HepG2 (cell line): ENCODE measurements at regions not wholly inside any gene's neighbourhood (a gene's known extent, or its start where the extent isn't known, plus 50 kb on each side); places are given as distances from the start of the nearest gene placed in this dataset.

Experiments used
- BHLHE40 ChIP-seq: IDR thresholded peaks from 2 replicates; pipeline ENCODE4 v1.6.1; 2011; ENCODE audit warnings: low read length, improper control_type of control experiment
- EHMT2 ChIP-seq: fragments of 200-600 bp; sonication (generic); IDR thresholded peaks from 2 replicates; pipeline ENCODE4 v1.7.0; 2017; ENCODE audit warnings: antibody characterized with exemption, low read depth, low read length, borderline replicate concordance
- FOXK1 ChIP-seq: sonication (generic); formaldehyde crosslinking; IDR thresholded peaks from 2 replicates; pipeline ENCODE4 v1.4.0; 2020; ENCODE audit warnings: low read depth, missing genetic modification reagents, borderline replicate concordance
- KAT2B ChIP-seq: fragments of 150-350 bp; IDR thresholded peaks from 2 replicates; pipeline ENCODE4 v1.6.1; 2014; ENCODE audit warnings: low read depth, low read length, borderline replicate concordance
- KLF11 ChIP-seq: IDR thresholded peaks from 2 replicates; pipeline ENCODE4 v1.6.1; 2016; ENCODE audit warnings: missing compliant biosample characterization
- NFKB2 ChIP-seq: sonication (generic); formaldehyde crosslinking; IDR thresholded peaks from 2 replicates; pipeline ENCODE4 v1.4.0; 2020; ENCODE audit warnings: missing genetic modification reagents, borderline replicate concordance
- RCOR2 ChIP-seq: IDR thresholded peaks from 2 replicates; pipeline ENCODE4 v1.6.1; 2016; ENCODE audit warnings: missing biosample characterization, missing genetic modification reagents
- SP140L ChIP-seq: sonication (generic); formaldehyde crosslinking; IDR thresholded peaks from 2 replicates; pipeline ENCODE4 v1.4.0; 2020; ENCODE audit warnings: missing genetic modification reagents, borderline replicate concordance
- SP2 ChIP-seq: sonication (generic); formaldehyde crosslinking; IDR thresholded peaks from 2 replicates; pipeline ENCODE4 v1.5.1; 2020; ENCODE audit warnings: mild to moderate bottlenecking, missing genetic modification reagents
- WIZ ChIP-seq: sonication (generic); formaldehyde crosslinking; IDR thresholded peaks from 2 replicates; pipeline ENCODE4 v1.5.1; 2020; ENCODE audit warnings: mild to moderate bottlenecking, missing genetic modification reagents
- ZNF225 ChIP-seq: sonication (generic); formaldehyde crosslinking; IDR thresholded peaks from 2 replicates; pipeline ENCODE4 v1.4.0; 2020; ENCODE audit warnings: mild to moderate bottlenecking, missing genetic modification reagents
- ZNF331 ChIP-seq: sonication (generic); formaldehyde crosslinking; IDR thresholded peaks from 2 replicates; pipeline ENCODE4 v1.4.0; 2020; ENCODE audit warnings: missing genetic modification reagents
- ZNF383 ChIP-seq: sonication (generic); formaldehyde crosslinking; IDR thresholded peaks from 2 replicates; pipeline ENCODE4 v1.4.0; 2020; ENCODE audit warnings: missing genetic modification reagents, mild to moderate bottlenecking, borderline replicate concordance
- ZNF577 ChIP-seq: sonication (generic); formaldehyde crosslinking; IDR thresholded peaks from 2 replicates; pipeline ENCODE4 v1.4.0; 2020; ENCODE audit warnings: mild to moderate bottlenecking, low read depth, missing genetic modification reagents, borderline replicate concordance
- ZNF605 ChIP-seq: sonication (generic); formaldehyde crosslinking; IDR thresholded peaks from 2 replicates; pipeline ENCODE4 v1.8.0; 2022; ENCODE audit warnings: mild to moderate bottlenecking, missing genetic modification reagents
- ZNF713 ChIP-seq: sonication (generic); formaldehyde crosslinking; IDR thresholded peaks from 2 replicates; pipeline ENCODE4 v1.4.0; 2020; ENCODE audit warnings: mild to moderate bottlenecking, missing genetic modification reagents
- TF ChIP-seq, protein P1 (sequence below): sonication (generic); formaldehyde crosslinking; IDR thresholded peaks from 2 replicates; pipeline ENCODE4 v1.5.1; 2020; ENCODE audit warnings: mild to moderate bottlenecking, moderate library complexity, missing genetic modification reagents
- TF ChIP-seq, protein P2 (sequence below): IDR thresholded peaks from 2 replicates; pipeline ENCODE4 v1.6.1; 2016; ENCODE audit warnings: low read depth, missing genetic modification reagents, missing compliant biosample characterization

DNA sequence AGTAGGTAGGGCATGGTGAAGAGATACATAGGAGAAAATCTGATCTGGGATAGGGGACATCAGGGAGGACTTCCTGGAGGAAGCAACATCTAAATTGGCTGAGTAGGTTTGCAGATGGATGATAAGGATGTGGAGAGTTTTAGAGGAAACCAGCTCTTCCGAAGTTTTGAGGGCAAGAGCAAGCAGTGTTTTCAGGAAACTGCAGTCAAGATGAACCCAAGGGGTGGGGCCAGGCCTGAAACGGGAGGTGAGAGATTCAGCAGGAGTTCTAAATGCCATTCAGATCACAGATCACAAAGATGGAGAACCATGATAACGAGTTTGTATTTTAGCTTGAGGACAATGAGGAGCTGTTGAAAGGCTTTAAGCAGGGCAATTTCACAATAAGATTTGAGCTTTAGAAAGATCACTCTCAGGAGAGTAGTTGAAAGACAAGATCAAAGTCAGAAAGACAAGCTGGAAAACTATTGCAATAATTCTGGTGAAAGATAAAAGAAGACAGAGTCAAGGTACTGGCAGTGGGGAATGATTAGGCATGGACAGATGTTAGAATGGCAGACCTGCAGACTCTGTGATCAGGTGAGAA lies 70.1 kb upstream of the PLXNC1 start (continued):
- TF ChIP-seq SP140L (CRISPR knock-in tag), result no peak
- TF ChIP-seq NFKB2 (CRISPR knock-in tag), result no peak
- no peak for TF ChIP-seq KAT2B
- no peak for TF ChIP-seq ZNF605 (CRISPR knock-in tag)
- peak; percentile 67 for TF ChIP-seq RCOR2 (CRISPR knock-in tag)
- no peak; the same call in 1 of the 2 replicates for TF ChIP-seq EHMT2
- TF ChIP-seq, protein P1, sequence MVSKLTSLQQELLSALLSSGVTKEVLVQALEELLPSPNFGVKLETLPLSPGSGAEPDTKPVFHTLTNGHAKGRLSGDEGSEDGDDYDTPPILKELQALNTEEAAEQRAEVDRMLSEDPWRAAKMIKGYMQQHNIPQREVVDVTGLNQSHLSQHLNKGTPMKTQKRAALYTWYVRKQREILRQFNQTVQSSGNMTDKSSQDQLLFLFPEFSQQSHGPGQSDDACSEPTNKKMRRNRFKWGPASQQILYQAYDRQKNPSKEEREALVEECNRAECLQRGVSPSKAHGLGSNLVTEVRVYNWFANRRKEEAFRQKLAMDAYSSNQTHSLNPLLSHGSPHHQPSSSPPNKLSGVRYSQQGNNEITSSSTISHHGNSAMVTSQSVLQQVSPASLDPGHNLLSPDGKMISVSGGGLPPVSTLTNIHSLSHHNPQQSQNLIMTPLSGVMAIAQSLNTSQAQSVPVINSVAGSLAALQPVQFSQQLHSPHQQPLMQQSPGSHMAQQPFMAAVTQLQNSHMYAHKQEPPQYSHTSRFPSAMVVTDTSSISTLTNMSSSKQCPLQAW (CRISPR knock-in tag), result no peak
- TF ChIP-seq ZNF577, result no peak
- no peak for TF ChIP-seq SP2 (CRISPR knock-in tag)
- TF ChIP-seq, protein P2, sequence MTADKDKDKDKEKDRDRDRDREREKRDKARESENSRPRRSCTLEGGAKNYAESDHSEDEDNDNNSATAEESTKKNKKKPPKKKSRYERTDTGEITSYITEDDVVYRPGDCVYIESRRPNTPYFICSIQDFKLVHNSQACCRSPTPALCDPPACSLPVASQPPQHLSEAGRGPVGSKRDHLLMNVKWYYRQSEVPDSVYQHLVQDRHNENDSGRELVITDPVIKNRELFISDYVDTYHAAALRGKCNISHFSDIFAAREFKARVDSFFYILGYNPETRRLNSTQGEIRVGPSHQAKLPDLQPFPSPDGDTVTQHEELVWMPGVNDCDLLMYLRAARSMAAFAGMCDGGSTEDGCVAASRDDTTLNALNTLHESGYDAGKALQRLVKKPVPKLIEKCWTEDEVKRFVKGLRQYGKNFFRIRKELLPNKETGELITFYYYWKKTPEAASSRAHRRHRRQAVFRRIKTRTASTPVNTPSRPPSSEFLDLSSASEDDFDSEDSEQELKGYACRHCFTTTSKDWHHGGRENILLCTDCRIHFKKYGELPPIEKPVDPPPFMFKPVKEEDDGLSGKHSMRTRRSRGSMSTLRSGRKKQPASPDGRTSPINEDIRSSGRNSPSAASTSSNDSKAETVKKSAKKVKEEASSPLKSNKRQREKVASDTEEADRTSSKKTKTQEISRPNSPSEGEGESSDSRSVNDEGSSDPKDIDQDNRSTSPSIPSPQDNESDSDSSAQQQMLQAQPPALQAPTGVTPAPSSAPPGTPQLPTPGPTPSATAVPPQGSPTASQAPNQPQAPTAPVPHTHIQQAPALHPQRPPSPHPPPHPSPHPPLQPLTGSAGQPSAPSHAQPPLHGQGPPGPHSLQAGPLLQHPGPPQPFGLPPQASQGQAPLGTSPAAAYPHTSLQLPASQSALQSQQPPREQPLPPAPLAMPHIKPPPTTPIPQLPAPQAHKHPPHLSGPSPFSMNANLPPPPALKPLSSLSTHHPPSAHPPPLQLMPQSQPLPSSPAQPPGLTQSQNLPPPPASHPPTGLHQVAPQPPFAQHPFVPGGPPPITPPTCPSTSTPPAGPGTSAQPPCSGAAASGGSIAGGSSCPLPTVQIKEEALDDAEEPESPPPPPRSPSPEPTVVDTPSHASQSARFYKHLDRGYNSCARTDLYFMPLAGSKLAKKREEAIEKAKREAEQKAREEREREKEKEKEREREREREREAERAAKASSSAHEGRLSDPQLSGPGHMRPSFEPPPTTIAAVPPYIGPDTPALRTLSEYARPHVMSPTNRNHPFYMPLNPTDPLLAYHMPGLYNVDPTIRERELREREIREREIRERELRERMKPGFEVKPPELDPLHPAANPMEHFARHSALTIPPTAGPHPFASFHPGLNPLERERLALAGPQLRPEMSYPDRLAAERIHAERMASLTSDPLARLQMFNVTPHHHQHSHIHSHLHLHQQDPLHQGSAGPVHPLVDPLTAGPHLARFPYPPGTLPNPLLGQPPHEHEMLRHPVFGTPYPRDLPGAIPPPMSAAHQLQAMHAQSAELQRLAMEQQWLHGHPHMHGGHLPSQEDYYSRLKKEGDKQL (CRISPR knock-in tag), result peak; percentile 20; the same call in 1 of the 2 replicates
- TF ChIP-seq WIZ (CRISPR knock-in tag), result no peak
- no peak for TF ChIP-seq ZNF331 (CRISPR knock-in tag)
- no peak for TF ChIP-seq ZNF383 (CRISPR knock-in tag)
- no peak for TF ChIP-seq KLF11 (CRISPR knock-in tag)
- no peak for TF ChIP-seq FOXK1
- no peak for TF ChIP-seq ZNF713 (CRISPR knock-in tag)
- no peak for TF ChIP-seq ZNF225
- no peak for TF ChIP-seq BHLHE40
